ENCODE measurements at regions not wholly inside any gene's neighbourhood (a gene's known extent, or its start where the extent isn't known, plus 50 kb on each side); places are given as distances from the start of the nearest gene placed in this dataset.

- in situ Hi-C loops (cut with HindIII; ENCODE audit: low sequenced_read_pairs) = no loop called here
Observed at GRCh38 chr9:18020121-18020745, 441.4 kb downstream of the SH3GL2 start.

- in situ Hi-C loops (cut with HindIII; ENCODE audit: low sequenced_read_pairs) = no loop called here
Observed at GRCh38 chr9:18022642-18023041, 443.8 kb downstream of the SH3GL2 start.

- in situ Hi-C loops (cut with HindIII; ENCODE audit: low sequenced_read_pairs) = no loop called here
Observed at GRCh38 chr9:18023332-18023731, 444.5 kb downstream of the SH3GL2 start.

GRCh38 chr9:18032636-18033035 is 441.3 kb upstream of the ADAMTSL1 start:
- in situ Hi-C loops (cut with HindIII; ENCODE audit: low sequenced_read_pairs) = no loop called here

- in situ Hi-C loops (cut with HindIII; ENCODE audit: low sequenced_read_pairs) = no loop called here
Observed at GRCh38 chr9:18036422-18037187, 437.3 kb upstream of the ADAMTSL1 start.

- in situ Hi-C loops (cut with HindIII; ENCODE audit: low sequenced_read_pairs) = no loop called here
Observed at GRCh38 chr9:18037981-18038380, 436.0 kb upstream of the ADAMTSL1 start.

- in situ Hi-C loops (cut with HindIII; ENCODE audit: low sequenced_read_pairs) = no loop called here
Observed at GRCh38 chr9:18040327-18040726, 433.6 kb upstream of the ADAMTSL1 start.

- in situ Hi-C loops (cut with HindIII; ENCODE audit: low sequenced_read_pairs) = no loop called here
Observed at GRCh38 chr9:18043978-18044377, 430.0 kb upstream of the ADAMTSL1 start.

GRCh38 chr9:18045326-18045725 is 428.6 kb upstream of the ADAMTSL1 start:
- in situ Hi-C loops (cut with HindIII; ENCODE audit: low sequenced_read_pairs) = no loop called here

- in situ Hi-C loops (cut with HindIII; ENCODE audit: low sequenced_read_pairs) = no loop called here
Observed at GRCh38 chr9:18046068-18046467, 427.9 kb upstream of the ADAMTSL1 start.

GRCh38 chr9:18051638-18052037 is 422.3 kb upstream of the ADAMTSL1 start:
- in situ Hi-C loops (cut with HindIII; ENCODE audit: low sequenced_read_pairs) = no loop called here

GRCh38 chr9:18052060-18052459 is 421.9 kb upstream of the ADAMTSL1 start:
- in situ Hi-C loops (cut with HindIII; ENCODE audit: low sequenced_read_pairs) = no loop called here

GRCh38 chr9:18056269-18056992 is 417.5 kb upstream of the ADAMTSL1 start:
- in situ Hi-C loops (cut with HindIII; ENCODE audit: low sequenced_read_pairs) = no loop called here

GRCh38 chr9:18056993-18057369 is 417.0 kb upstream of the ADAMTSL1 start:
- in situ Hi-C loops (cut with HindIII; ENCODE audit: low sequenced_read_pairs) = no loop called here

- in situ Hi-C loops (cut with HindIII; ENCODE audit: low sequenced_read_pairs) = no loop called here
Observed at GRCh38 chr9:18058564-18059442, 415.1 kb upstream of the ADAMTSL1 start.

- in situ Hi-C loops (cut with HindIII; ENCODE audit: low sequenced_read_pairs) = no loop called here
Observed at GRCh38 chr9:18059447-18059846, 414.5 kb upstream of the ADAMTSL1 start.

- in situ Hi-C loops (cut with HindIII; ENCODE audit: low sequenced_read_pairs) = no loop called here
Observed at GRCh38 chr9:18060269-18060934, 413.6 kb upstream of the ADAMTSL1 start.

- in situ Hi-C loops (cut with HindIII; ENCODE audit: low sequenced_read_pairs) = no loop called here
Observed at GRCh38 chr9:18061332-18061731, 412.6 kb upstream of the ADAMTSL1 start.

GRCh38 chr9:18061856-18062255 is 412.1 kb upstream of the ADAMTSL1 start:
- in situ Hi-C loops (cut with HindIII; ENCODE audit: low sequenced_read_pairs) = no loop called here

GRCh38 chr9:18063856-18064390 is 410.0 kb upstream of the ADAMTSL1 start:
- in situ Hi-C loops (cut with HindIII; ENCODE audit: low sequenced_read_pairs) = no loop called here
